GM10248 (cell line): ENCODE measurements at regions not wholly inside any gene's neighbourhood (a gene's known extent, or its start where the extent isn't known, plus 50 kb on each side); places are given as distances from the start of the nearest gene placed in this dataset.
"Not testable (repeated sequence)": the region's sequence is repeated elsewhere in the genome, so short reads cannot be mapped to it uniquely, and the experiment has no call there.

ENCODE experiments used
- CTCF ChIA-PET: fragments of 300-600 bp; sonication (Branson Sonifier 250); formaldehyde crosslinking; extraction: SDS; loops from one replicate; lab custom pipeline; 2021; ENCODE audit warnings: antibody characterized with exemption; lab: Yijun Ruan, JAX
- POLR2A ChIA-PET: fragments of 350-650 bp; sonication (Branson Sonifier 250); formaldehyde crosslinking; extraction: SDS; loops from one replicate; lab custom pipeline; 2020; ENCODE audit warnings: antibody characterized with exemption; lab: Yijun Ruan, JAX
- DNase-seq: peaks from one replicate; pipeline ENCODE4 v3.0.0; 2012; ENCODE audit errors: extremely low spot score
- TF ChIP-seq, protein P1 (sequence below): IDR thresholded peaks from 2 replicates; pipeline ENCODE4 v1.5.1; 2012; ENCODE audit warnings: mild to moderate bottlenecking, low read depth; ENCODE audit errors: extremely low read depth, missing control alignments, control extremely low read depth

DNA sequence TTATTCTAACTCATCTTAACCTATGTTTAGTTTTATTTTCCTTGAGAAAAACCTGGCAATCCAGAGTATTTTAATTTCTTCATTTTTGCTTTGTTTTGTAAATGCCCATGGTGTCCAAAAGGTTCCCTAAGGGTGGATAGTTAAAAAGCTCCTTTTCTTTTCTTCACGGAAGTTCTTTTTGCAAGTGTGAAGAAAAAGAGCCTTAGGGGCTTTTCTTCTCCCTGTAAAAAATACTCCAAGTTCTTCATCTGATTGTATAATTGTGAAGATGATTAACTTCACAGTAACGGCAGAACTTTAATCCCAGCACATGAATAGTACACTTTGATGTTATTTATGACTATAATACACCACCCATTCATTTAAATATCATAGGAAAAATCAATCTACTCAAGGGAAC lies 530.2 kb upstream of the LINC00305 start:
- DNase-seq: no peak
- POLR2A ChIA-PET: no interaction called here

DNA sequence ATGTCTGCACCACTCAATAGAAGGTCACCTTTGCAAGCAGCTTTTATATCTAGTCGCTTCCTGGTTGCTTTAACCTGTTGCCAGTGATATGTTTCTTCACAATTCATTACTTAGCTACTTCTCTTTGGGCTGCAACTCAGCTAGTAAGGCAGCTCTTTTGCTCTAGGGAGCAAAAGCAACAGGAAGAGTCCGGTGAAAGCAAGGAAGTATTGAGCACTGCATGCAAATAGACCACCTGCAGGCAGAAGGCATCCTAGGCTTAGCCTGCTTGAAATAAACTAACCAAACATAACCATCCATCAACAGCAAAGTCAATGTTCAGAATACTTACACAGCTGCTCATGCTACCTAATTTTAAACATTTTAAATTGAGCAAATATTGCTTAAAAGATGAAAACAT lies 529.2 kb upstream of the LINC00305 start:
- no peak for DNase-seq
- ChIA-PET CTCF (interaction anchor here (2.0 kb wide), 1 partner anchor 10 kb away, joined by 5 read pairs; no protein-coding TSS in a partner anchor), POLR2A (no interaction called here)
- TF ChIP-seq, protein P1, sequence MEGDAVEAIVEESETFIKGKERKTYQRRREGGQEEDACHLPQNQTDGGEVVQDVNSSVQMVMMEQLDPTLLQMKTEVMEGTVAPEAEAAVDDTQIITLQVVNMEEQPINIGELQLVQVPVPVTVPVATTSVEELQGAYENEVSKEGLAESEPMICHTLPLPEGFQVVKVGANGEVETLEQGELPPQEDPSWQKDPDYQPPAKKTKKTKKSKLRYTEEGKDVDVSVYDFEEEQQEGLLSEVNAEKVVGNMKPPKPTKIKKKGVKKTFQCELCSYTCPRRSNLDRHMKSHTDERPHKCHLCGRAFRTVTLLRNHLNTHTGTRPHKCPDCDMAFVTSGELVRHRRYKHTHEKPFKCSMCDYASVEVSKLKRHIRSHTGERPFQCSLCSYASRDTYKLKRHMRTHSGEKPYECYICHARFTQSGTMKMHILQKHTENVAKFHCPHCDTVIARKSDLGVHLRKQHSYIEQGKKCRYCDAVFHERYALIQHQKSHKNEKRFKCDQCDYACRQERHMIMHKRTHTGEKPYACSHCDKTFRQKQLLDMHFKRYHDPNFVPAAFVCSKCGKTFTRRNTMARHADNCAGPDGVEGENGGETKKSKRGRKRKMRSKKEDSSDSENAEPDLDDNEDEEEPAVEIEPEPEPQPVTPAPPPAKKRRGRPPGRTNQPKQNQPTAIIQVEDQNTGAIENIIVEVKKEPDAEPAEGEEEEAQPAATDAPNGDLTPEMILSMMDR: no peak

More for the DNA sequence above, 530.2 kb upstream of the LINC00305 start:
- TF ChIP-seq, protein P1: no peak
- CTCF ChIA-PET: interaction anchor here (2.0 kb wide), 1 partner anchor 11 kb away, joined by 5 read pairs; no protein-coding TSS in a partner anchor

DNA sequence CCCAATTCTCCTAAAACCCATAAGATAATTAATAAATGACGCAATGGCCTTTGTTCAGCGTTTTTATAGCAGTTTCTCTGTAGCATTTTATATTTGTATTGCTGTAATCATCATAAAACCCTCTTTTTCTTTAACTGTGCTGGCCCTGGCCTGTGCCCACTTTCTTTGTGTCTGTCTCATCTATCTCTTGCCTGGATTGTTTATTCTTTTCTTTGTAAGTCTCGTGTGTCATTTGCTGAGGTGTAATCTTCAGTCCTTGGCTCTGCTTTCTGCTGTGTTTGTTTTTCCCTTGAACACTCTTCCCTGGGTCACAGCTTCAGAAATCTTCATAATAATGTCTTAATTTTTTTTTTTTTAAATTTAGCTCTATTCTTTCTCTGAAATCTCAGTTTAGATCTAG lies 525.8 kb upstream of the LINC00305 start:
- no peak for DNase-seq
- TF ChIP-seq, protein P1: no peak
- ChIA-PET CTCF (no interaction called here), POLR2A (no interaction called here)

DNA sequence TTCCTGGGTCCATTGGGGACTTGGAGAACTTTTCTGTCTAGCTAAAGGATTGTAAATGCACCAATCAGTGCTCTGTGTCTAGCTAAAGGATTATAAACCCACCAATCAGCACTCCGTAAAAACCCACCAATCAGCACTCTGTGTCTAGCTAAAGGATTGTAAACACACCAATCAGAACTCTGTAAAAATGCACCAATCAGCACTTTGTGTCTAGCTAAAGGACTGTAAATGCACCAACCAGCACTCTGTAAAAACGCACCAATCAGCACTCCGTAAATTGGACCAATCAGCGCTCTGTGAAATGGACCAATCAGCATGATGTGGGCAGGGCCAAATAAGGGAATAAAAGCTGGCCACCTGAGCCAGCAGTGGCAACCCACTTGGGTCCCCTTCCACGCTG lies 522.4 kb upstream of the LINC00305 start:
- DNase-seq, POLR2A ChIA-PET: not testable (repeated sequence)
- CTCF ChIA-PET: interaction anchor here (1.5 kb wide), 1 partner anchor 10 kb away, joined by 3 read pairs; no protein-coding TSS in a partner anchor

DNA sequence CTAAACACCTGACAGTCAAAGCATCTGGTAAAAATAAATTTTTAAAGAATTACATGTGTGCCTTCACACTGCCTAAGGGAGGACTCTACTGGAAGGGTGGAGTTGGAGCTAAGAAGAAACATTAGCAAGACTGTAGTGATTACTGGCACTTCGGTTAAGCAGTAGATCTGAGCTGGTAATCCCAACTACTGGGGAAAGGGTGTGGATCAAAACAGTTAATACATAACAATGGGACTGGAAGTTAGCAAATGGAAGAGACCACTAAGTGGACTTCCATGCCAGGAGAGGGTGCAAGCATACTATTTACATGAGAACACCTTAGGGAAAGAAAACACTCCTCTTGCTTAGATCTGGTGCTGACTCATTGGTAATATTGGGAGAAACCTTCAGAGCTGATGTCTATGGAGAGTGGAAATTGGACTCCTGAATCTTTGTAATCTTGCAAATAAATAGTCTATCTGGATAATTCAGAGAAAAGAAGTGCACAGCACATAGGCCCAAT lies 519.6 kb upstream of the LINC00305 start:
- ChIA-PET CTCF (interaction anchor here (1.8 kb wide), 1 partner anchor 10 kb away, joined by 5 read pairs; no protein-coding TSS in a partner anchor), POLR2A (no interaction called here)
- DNase-seq: no peak
- TF ChIP-seq, protein P1: no peak

DNA sequence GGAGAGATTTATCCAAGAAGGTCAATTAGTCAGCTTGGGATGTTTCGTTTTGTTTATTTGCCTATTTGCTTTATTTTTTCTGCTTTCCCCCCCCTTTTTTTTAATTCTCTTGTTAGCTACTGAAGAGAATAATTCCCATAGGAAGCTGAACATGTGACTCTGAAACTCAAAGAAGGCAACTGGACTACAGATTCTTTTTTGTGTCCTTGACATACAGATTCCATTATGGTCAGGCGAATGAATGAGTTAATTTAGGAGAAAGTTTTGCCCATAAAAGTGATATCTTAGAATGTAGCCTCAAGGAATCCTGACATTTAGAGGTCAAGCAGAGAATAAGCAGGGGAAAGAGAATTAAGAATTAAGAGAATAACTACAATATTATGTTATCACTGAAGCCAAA lies 514.2 kb upstream of the LINC00305 start:
- CTCF ChIA-PET: no interaction called here
- DNase-seq: no peak
- TF ChIP-seq, protein P1: no peak
- POLR2A ChIA-PET: no interaction called here

DNA sequence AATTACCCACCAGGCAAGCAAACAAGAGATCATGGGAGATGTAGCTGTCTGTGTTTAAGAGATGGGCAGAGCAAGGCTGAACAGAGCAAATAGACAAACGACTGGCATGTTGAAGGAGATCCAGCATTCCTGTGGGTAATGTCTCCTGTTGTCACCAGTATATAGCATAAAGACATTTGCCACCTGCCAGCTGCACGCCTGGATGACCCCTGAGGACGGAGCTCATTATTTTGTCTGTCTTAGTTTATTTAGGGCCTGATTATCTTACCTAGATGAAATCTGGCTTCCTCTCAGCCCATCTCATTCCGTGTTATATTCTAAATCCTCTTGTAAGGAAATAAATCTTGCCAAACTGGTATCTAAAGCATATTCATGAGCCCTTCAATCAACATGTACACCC lies 510.3 kb upstream of the LINC00305 start:
- ChIA-PET CTCF (interaction anchor here (1.9 kb wide), 1 partner anchor 10 kb away, joined by 4 read pairs; no protein-coding TSS in a partner anchor), POLR2A (no interaction called here)
- DNase-seq: no peak
- TF ChIP-seq, protein P1: no peak
